HFFc6 (cell line): ENCODE measurements at regions not wholly inside any gene's neighbourhood (a gene's known extent, or its start where the extent isn't known, plus 50 kb on each side); places are given as distances from the start of the nearest gene placed in this dataset.

Source experiments
- DNase-seq: peaks from one replicate; pipeline ENCODE4 v3.0.0-alpha.2; 2018
- H3K27ac Mint-ChIP-seq: 2 replicates; pipeline ENCODE4 v1.8.0; 2020; ENCODE audit warnings: mild to moderate bottlenecking, mixed read lengths
- H3K27me3 Mint-ChIP-seq: 2 replicates; pipeline ENCODE4 v1.8.0; 2021; ENCODE audit warnings: mild to moderate bottlenecking, moderate library complexity, mixed read lengths; ENCODE audit not compliant: insufficient read depth
- H3K36me3 Mint-ChIP-seq: 2 replicates; pipeline ENCODE4 v1.8.0; 2021; ENCODE audit warnings: low read depth, mixed read lengths
- H3K4me1 Mint-ChIP-seq: 2 replicates; pipeline ENCODE4 v1.8.0; 2020; ENCODE audit warnings: low read depth, mixed read lengths
- H3K4me3 Mint-ChIP-seq: 2 replicates; pipeline ENCODE4 v1.8.0; 2020; ENCODE audit warnings: mild to moderate bottlenecking, moderate library complexity, mixed read lengths
- H3K9me3 Mint-ChIP-seq: 2 replicates; pipeline ENCODE4 v1.8.0; 2020; ENCODE audit warnings: mild to moderate bottlenecking, mixed read lengths
- TF ChIP-seq, protein P1 (sequence below): fragments of 200-600 bp; sonication (generic); IDR thresholded peaks from 2 replicates; pipeline ENCODE4 v1.5.0; 2021; ENCODE audit warnings: antibody characterized with exemption, mild to moderate bottlenecking

DNA sequence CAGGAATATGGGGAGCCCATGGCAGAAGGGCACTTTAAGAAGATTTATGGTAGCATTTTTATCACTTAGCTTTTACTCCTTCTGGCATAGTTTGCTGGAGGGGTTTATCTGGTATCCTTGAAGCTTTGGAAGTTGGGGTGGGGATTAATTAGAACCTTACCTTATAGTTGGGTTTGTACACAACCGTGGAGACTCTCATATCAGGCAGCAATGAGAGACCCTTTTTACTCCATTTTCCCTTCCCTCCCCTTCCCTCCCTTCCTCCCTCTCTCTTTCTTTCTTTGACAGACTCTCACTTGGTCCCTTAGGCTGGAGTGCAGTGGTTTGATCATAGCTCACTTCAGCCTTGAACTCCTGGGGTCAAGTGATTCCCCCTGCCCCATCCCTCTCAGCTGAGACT lies 465.8 kb upstream of the PODXL start:
- TF ChIP-seq, protein P1, sequence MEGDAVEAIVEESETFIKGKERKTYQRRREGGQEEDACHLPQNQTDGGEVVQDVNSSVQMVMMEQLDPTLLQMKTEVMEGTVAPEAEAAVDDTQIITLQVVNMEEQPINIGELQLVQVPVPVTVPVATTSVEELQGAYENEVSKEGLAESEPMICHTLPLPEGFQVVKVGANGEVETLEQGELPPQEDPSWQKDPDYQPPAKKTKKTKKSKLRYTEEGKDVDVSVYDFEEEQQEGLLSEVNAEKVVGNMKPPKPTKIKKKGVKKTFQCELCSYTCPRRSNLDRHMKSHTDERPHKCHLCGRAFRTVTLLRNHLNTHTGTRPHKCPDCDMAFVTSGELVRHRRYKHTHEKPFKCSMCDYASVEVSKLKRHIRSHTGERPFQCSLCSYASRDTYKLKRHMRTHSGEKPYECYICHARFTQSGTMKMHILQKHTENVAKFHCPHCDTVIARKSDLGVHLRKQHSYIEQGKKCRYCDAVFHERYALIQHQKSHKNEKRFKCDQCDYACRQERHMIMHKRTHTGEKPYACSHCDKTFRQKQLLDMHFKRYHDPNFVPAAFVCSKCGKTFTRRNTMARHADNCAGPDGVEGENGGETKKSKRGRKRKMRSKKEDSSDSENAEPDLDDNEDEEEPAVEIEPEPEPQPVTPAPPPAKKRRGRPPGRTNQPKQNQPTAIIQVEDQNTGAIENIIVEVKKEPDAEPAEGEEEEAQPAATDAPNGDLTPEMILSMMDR = no peak
- Mint-ChIP-seq H3K27me3 (peaks cover 6% of the 10 kb centered on the region), H3K27ac (no peak overlapping the region), H3K4me1 (no peaks in the 10 kb centered on the region), H3K36me3 (no peaks in the 10 kb centered on the region), H3K9me3 (peaks cover 6% of the 10 kb centered on the region), H3K4me3 (no peak overlapping the region)
- DNase-seq = no peak

- no peak for DNase-seq
- peaks cover 6% of the 10 kb centered on the region for H3K27me3 Mint-ChIP-seq
- no peaks in the 10 kb centered on the region for H3K4me1 Mint-ChIP-seq
- no peak overlapping the region for H3K27ac Mint-ChIP-seq
- TF ChIP-seq, protein P1 = no peak
- H3K4me3 Mint-ChIP-seq = no peak overlapping the region
- no peaks in the 10 kb centered on the region for H3K36me3 Mint-ChIP-seq
- H3K9me3 Mint-ChIP-seq = peaks cover 10% of the 10 kb centered on the region
Measured at GRCh38 chr7:132019703-132020102, 463.3 kb upstream of the PODXL start.

- Mint-ChIP-seq H3K4me3 (no peak overlapping the region), H3K36me3 (no peaks in the 10 kb centered on the region), H3K4me1 (no peaks in the 10 kb centered on the region; the same call in 1 of the 2 replicates), H3K9me3 (peaks cover under 1% of the 10 kb centered on the region; the same call in 1 of the 2 replicates), H3K27ac (no peak overlapping the region), H3K27me3 (peaks cover 9% of the 10 kb centered on the region)
- TF ChIP-seq, protein P1 = no peak
- DNase-seq = no peak
Measured at GRCh38 chr7:132009778-132010177, 453.4 kb upstream of the PODXL start.

DNA sequence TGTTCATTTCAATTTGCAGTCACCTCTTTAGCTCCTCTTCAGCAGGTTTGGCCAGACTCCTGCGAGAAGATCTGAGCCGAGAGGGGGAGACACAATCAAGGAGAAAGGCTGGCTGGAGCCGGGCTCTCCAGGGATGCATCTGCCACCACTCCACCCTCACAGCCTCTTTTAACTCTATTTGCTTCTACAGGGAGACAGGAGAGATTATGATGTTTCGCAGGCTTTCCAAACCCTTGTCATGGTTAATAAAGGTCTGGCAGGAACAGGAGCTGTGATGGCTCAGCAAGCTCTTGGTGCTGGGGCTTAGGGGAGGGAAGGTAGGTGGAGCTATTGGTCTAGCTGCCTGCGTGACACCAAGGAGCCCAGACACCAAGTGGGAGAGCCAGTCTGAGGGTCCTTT lies 448.1 kb upstream of the PODXL start:
- peak; percentile 25 for DNase-seq
- H3K36me3 Mint-ChIP-seq = no peaks in the 10 kb centered on the region
- H3K4me1 Mint-ChIP-seq = no peaks in the 10 kb centered on the region; the same call in 1 of the 2 replicates
- H3K27ac Mint-ChIP-seq = no peak overlapping the region
- H3K27me3 Mint-ChIP-seq = peaks cover 14% of the 10 kb centered on the region
- H3K9me3 Mint-ChIP-seq = no peaks in the 10 kb centered on the region; the same call in 1 of the 2 replicates
- no peak overlapping the region for H3K4me3 Mint-ChIP-seq
- TF ChIP-seq, protein P1 = peak; percentile 65

DNA sequence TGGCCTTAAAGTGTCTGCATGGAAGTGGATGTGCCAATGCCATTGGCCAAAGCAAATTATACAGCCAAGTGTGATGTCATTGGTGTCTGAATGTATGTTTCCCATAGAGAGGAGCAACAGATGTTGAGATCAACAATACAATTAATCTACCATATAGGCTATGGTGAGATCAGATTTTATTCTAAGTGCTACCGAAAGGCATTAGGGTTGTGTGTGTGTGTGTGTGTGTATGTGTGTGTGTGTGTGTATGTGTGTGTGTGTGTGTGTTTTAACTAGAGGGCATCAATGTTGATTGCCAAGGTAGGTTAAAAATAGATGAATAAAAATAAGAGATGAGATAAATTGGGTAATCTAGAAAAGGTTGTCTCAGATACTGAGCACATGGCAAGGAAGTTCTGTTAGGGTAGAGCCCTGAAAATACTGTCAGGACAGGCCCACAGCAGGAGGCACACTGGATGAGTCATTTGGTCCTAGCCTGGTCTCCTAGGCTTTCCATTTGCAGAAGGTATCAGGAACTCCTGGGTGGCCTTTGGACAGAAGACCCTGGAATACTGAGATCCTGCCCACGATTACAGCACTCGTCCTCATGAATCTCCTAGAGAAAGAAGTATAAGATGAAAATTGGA lies 446.0 kb upstream of the PODXL start:
- H3K9me3 Mint-ChIP-seq = no peaks in the 10 kb centered on the region
- no peak overlapping the region for H3K27ac Mint-ChIP-seq
- no peaks in the 10 kb centered on the region; the same call in 1 of the 2 replicates for H3K4me1 Mint-ChIP-seq
- peaks cover 8% of the 10 kb centered on the region; the same call in 1 of the 2 replicates for H3K27me3 Mint-ChIP-seq
- TF ChIP-seq, protein P1 = no peak
- H3K36me3 Mint-ChIP-seq = no peaks in the 10 kb centered on the region
- DNase-seq = no peak
- H3K4me3 Mint-ChIP-seq = no peak overlapping the region
